ENCODE measurements at regions not wholly inside any gene's neighbourhood (a gene's known extent, or its start where the extent isn't known, plus 50 kb on each side); places are given as distances from the start of the nearest gene placed in this dataset.

DNA sequence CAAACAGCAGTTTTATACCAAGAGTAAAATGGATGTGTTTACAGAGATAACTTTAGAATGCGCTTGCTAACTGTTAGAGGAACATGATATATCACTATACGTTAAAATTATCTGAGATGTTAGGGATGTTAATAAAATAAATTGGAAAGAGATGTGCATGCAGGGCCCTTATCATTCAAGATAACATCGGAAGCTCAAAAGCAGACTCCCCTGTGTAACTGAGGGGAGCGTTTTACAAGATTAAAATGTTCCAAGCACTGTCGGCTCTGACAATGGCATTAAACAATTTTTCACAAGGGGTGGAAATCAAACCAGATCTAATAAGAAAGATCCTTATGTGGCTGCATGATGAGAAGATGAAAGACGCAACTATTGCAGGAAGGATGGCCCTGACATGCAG lies 53.3 kb upstream of the DCC start:
- intact Hi-C loops (cut with micrococcal nuclease): no loop called here

DNA sequence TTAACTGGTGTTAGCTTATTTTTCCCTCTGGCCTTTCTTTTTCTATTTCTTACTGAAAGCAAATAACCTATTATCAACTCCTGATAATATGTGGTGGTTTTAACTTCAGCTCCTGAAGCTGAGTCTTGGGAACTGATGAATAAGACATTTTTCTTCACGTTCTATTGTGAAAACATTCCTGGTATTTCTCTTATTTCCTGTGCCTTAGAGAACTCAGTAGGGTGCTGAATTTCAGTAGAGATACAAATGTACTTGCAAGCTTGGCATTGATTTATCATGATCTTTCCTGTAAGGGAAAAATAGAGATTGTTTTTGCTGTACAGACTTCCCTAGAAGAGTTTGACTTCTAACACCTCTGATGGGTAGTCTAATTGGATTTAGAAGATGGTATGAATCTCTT lies 52.8 kb upstream of the DCC start:
- Histone ChIP-seq H3K36me3 (ENCODE audit: control insufficient read depth in 2 of 3, insufficient read depth in 3 of 3, low read length in 3 of 3) (no peaks in the 10 kb centered on the region), H3K9me3 (ENCODE audit: control insufficient read depth in 2 of 3, low read length in 3 of 3) (no peaks in the 10 kb centered on the region), H3K27me3 (ENCODE audit: control insufficient read depth in 2 of 2, insufficient read depth in 2 of 2, low read length in 2 of 2) (no peaks in the 10 kb centered on the region), H3K4me1 (ENCODE audit: control insufficient read depth in 2 of 2, insufficient read depth in 2 of 2, low read length in 2 of 2) (no peaks in the 10 kb centered on the region), H3K27ac (ENCODE audit: low read depth, low read length) (no peak overlapping the region), H3K4me3 (ENCODE audit: low read length) (no peak overlapping the region)
- Mint-ChIP-seq H3K4me1 (no peaks in the 10 kb centered on the region), H3K36me3 (no peaks in the 10 kb centered on the region), H3K27me3 (peaks cover 0 to 4% (median 0%) of the 10 kb centered on the region in 5 donors), H3K4me3 (no peak overlapping the region), H3K9me3 (peaks cover 0 to 2% (median 0%) of the 10 kb centered on the region in 11 donors), H3K27ac (no peak overlapping the region)
- intact Hi-C loops (cut with micrococcal nuclease): no loop called here
- no peak for ATAC-seq
- POLR2A ChIA-PET: no interaction called here
- CTCF ChIA-PET: no interaction called here
- no peak for DNase-seq

More for the DNA sequence above, 53.3 kb upstream of the DCC start:
- no peak for DNase-seq
- no peak for ATAC-seq
- Mint-ChIP-seq H3K27me3 (peaks cover 0 to 4% (median 0%) of the 10 kb centered on the region in 5 donors), H3K4me1 (no peaks in the 10 kb centered on the region), H3K36me3 (no peaks in the 10 kb centered on the region), H3K4me3 (no peak overlapping the region), H3K9me3 (peaks cover 0 to 3% (median 0%) of the 10 kb centered on the region in 11 donors), H3K27ac (no peak overlapping the region)
- Histone ChIP-seq H3K27ac (ENCODE audit: low read depth, low read length) (no peak overlapping the region), H3K4me3 (ENCODE audit: low read length) (no peak overlapping the region), H3K9me3 (ENCODE audit: control insufficient read depth in 2 of 3, low read length in 3 of 3) (no peaks in the 10 kb centered on the region), H3K36me3 (ENCODE audit: control insufficient read depth in 2 of 3, insufficient read depth in 3 of 3, low read length in 3 of 3) (no peaks in the 10 kb centered on the region), H3K27me3 (ENCODE audit: control insufficient read depth in 2 of 2, insufficient read depth in 2 of 2, low read length in 2 of 2) (no peaks in the 10 kb centered on the region), H3K4me1 (ENCODE audit: control insufficient read depth in 2 of 2, insufficient read depth in 2 of 2, low read length in 2 of 2) (no peaks in the 10 kb centered on the region)
- ChIA-PET POLR2A (no interaction called here), CTCF (no interaction called here)

DNA sequence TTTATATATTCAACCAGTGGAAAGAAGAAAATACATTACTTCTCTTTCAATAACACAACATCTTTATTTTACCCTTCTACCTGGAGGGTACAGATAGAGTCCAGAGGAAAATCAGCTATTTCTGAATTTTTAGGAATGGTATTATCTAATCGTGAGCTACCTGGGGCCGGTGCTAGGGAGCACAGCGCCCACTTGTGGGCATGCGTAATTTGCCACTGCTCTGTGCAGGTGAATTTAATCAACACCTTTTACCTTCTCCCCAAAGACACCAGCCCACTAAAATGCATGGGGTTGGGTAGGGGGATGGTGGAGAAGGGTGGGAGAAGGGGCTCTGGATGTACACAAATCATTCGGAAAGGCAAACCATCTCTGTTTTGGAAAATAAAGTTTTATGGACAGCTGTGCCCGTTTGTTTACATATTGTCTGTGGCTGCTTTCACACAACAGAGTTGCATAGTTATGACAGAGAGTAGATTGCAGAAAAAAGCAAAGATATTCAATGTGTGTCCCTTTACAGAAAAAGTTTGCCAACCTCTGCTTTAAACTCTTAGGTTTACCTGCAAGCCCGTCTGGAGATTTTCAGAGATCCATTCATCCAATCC lies 51.5 kb upstream of the DCC start:
- H3K27me3 Mint-ChIP-seq: peaks cover 0 to 4% (median 0%) of the 10 kb centered on the region in 5 donors
- ChIA-PET POLR2A (no interaction called here), CTCF (no interaction called here)
- DNase-seq: no peak
- no peaks in the 10 kb centered on the region for H3K36me3 Mint-ChIP-seq
- Histone ChIP-seq H3K4me1 (ENCODE audit: control insufficient read depth in 2 of 2, insufficient read depth in 2 of 2, low read length in 2 of 2) (no peaks in the 10 kb centered on the region), H3K36me3 (ENCODE audit: control insufficient read depth in 2 of 3, insufficient read depth in 3 of 3, low read length in 3 of 3) (no peaks in the 10 kb centered on the region), H3K4me3 (ENCODE audit: low read length) (no peak overlapping the region), H3K27me3 (ENCODE audit: control insufficient read depth in 2 of 2, insufficient read depth in 2 of 2, low read length in 2 of 2) (no peaks in the 10 kb centered on the region), H3K27ac (ENCODE audit: low read depth, low read length) (no peak overlapping the region), H3K9me3 (ENCODE audit: control insufficient read depth in 2 of 3, low read length in 3 of 3) (no peaks in the 10 kb centered on the region)
- no peak overlapping the region for H3K4me3 Mint-ChIP-seq
- H3K4me1 Mint-ChIP-seq: no peaks in the 10 kb centered on the region
- peaks cover 0 to 2% (median 0%) of the 10 kb centered on the region in 11 donors for H3K9me3 Mint-ChIP-seq
- intact Hi-C loops (cut with micrococcal nuclease): loop anchor here in 1 of 2 donors (2.0 kb wide), 1 partner anchor 1178 kb away; no protein-coding TSS in a partner anchor
- no peak overlapping the region for H3K27ac Mint-ChIP-seq
- ATAC-seq: no peak

DNA sequence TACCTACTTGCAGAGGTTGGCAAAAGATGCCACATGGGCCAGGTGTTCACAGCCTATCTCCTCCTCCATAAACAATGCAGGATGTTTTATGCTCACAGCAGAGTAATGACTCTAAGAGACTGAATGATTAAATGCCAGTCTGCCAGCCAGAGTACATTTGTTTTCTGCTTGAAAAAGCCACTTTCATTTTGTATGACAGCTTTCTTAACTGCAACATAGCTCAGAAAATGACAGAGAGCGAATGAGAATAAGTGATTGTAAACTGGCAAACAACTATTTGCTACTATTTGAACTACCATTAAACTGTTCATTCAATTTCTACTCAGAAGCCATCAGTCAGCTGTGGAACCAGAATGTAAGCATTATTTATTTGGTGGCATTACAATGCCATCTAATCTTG lies 50.6 kb upstream of the DCC start:
- POLR2A ChIA-PET: no interaction called here
- H3K4me1 Mint-ChIP-seq: no peaks in the 10 kb centered on the region
- peaks cover 0 to 2% (median 0%) of the 10 kb centered on the region in 11 donors for H3K9me3 Mint-ChIP-seq
- H3K36me3 Mint-ChIP-seq: no peaks in the 10 kb centered on the region
- H3K27me3 Mint-ChIP-seq: peaks cover 0 to 4% (median 0%) of the 10 kb centered on the region in 5 donors
- no peak overlapping the region for H3K27ac Mint-ChIP-seq
- Histone ChIP-seq H3K27me3 (ENCODE audit: control insufficient read depth in 2 of 2, insufficient read depth in 2 of 2, low read length in 2 of 2) (no peaks in the 10 kb centered on the region), H3K9me3 (ENCODE audit: control insufficient read depth in 2 of 3, low read length in 3 of 3) (no peaks in the 10 kb centered on the region), H3K4me1 (ENCODE audit: control insufficient read depth in 2 of 2, insufficient read depth in 2 of 2, low read length in 2 of 2) (no peaks in the 10 kb centered on the region), H3K36me3 (ENCODE audit: control insufficient read depth in 2 of 3, insufficient read depth in 3 of 3, low read length in 3 of 3) (no peaks in the 10 kb centered on the region), H3K4me3 (ENCODE audit: low read length) (no peak overlapping the region), H3K27ac (ENCODE audit: low read depth, low read length) (no peak overlapping the region)
- DNase-seq (no peak), ATAC-seq (no peak)
- CTCF ChIA-PET: no interaction called here
- intact Hi-C loops (cut with micrococcal nuclease): loop anchor here in 1 of 2 donors (2.0 kb wide), 1 partner anchor 1179 kb away; no protein-coding TSS in a partner anchor
- no peak overlapping the region for H3K4me3 Mint-ChIP-seq
